WTC11 (cell line): ENCODE measurements at regions not wholly inside any gene's neighbourhood (a gene's known extent, or its start where the extent isn't known, plus 50 kb on each side); places are given as distances from the start of the nearest gene placed in this dataset.

Source experiments
- ATAC-seq: fragments of 200-7000 bp; cut with Tn5 transposase; 2 replicates; pipeline ENCODE4 v1.10.0; 2021; ENCODE audit warnings: mild to moderate bottlenecking, moderate library complexity
- CTCF ChIA-PET: fragments of 300-600 bp; sonication (Branson Sonifier 250); formaldehyde crosslinking; loops from one replicate; lab custom pipeline; 2021; ENCODE audit warnings: antibody characterized with exemption; lab: Charles Lee
- POLR2A ChIA-PET: fragments of 350-600 bp; sonication (Branson Sonifier 250); formaldehyde crosslinking; loops from one replicate; lab custom pipeline; 2021; ENCODE audit warnings: antibody characterized with exemption; lab: Charles Lee
- DNase-seq: peaks from one replicate; pipeline ENCODE4 v3.0.0; 2021; ENCODE audit warnings: low spot score
- H3K27ac Mint-ChIP-seq: 2 replicates; pipeline ENCODE4 v1.8.0; 2021; ENCODE audit warnings: mixed read lengths
- H3K27me3 Mint-ChIP-seq: 2 replicates; pipeline ENCODE4 v1.8.0; 2021; ENCODE audit warnings: low read depth, mild to moderate bottlenecking, moderate library complexity, mixed read lengths
- H3K36me3 Mint-ChIP-seq: 2 replicates; pipeline ENCODE4 v1.8.0; 2021; ENCODE audit warnings: mixed read lengths
- H3K4me1 Mint-ChIP-seq: 2 replicates; pipeline ENCODE4 v1.8.0; 2022; ENCODE audit warnings: mixed read lengths
- H3K4me3 Mint-ChIP-seq: 2 replicates; pipeline ENCODE4 v1.8.0; 2021; ENCODE audit warnings: mild to moderate bottlenecking, moderate library complexity, mixed read lengths
- H3K9me3 Mint-ChIP-seq: 2 replicates; pipeline ENCODE4 v1.8.0; 2021; ENCODE audit warnings: mixed read lengths
- ARID4B ChIP-seq: sonication (generic); formaldehyde crosslinking; IDR thresholded peaks from 2 replicates; pipeline ENCODE4 v1.8.0; 2023; ENCODE audit warnings: missing genetic modification reagents, mild to moderate bottlenecking, borderline replicate concordance
- ATF1 ChIP-seq: sonication (generic); formaldehyde crosslinking; IDR thresholded peaks from 2 replicates; pipeline ENCODE4 v1.8.1; 2023; ENCODE audit warnings: mild to moderate bottlenecking, moderate library complexity, missing genetic modification reagents
- CREM ChIP-seq: sonication (generic); formaldehyde crosslinking; IDR thresholded peaks from 2 replicates; pipeline ENCODE4 v1.8.1; 2022; ENCODE audit warnings: mild to moderate bottlenecking, missing genetic modification reagents, moderate library complexity
- ESRRA ChIP-seq: sonication (generic); formaldehyde crosslinking; IDR thresholded peaks from 2 replicates; pipeline ENCODE4 v1.8.1; 2022; ENCODE audit warnings: mild to moderate bottlenecking, missing genetic modification reagents, borderline replicate concordance
- ETV6 ChIP-seq: sonication (generic); formaldehyde crosslinking; IDR thresholded peaks from 2 replicates; pipeline ENCODE4 v1.8.1; 2022; ENCODE audit warnings: mild to moderate bottlenecking, missing genetic modification reagents
- FOXK1 ChIP-seq: sonication (generic); formaldehyde crosslinking; IDR thresholded peaks from 2 replicates; pipeline ENCODE4 v1.8.0; 2022; ENCODE audit warnings: mild to moderate bottlenecking, moderate library complexity, missing genetic modification reagents
- FOXP1 ChIP-seq: sonication (generic); formaldehyde crosslinking; IDR thresholded peaks from 2 replicates; pipeline ENCODE4 v1.8.0; 2022; ENCODE audit warnings: missing genetic modification reagents, mild to moderate bottlenecking, moderate library complexity, borderline replicate concordance
- GTF2I ChIP-seq: fragments of 250-450 bp; sonication (Bioruptor Pico); conservative IDR thresholded peaks from 2 replicates; pipeline ENCODE4 v1.4.0; 2021; ENCODE audit warnings: mild to moderate bottlenecking
- IRF1 ChIP-seq: sonication (generic); formaldehyde crosslinking; IDR thresholded peaks from 2 replicates; pipeline ENCODE4 v1.8.0; 2023; ENCODE audit warnings: missing genetic modification reagents
- KAT7 ChIP-seq: sonication (generic); formaldehyde crosslinking; IDR thresholded peaks from 2 replicates; pipeline ENCODE4 v1.8.1; 2023; ENCODE audit warnings: missing genetic modification reagents, mild to moderate bottlenecking, borderline replicate concordance
- MAX ChIP-seq: sonication (generic); formaldehyde crosslinking; IDR thresholded peaks from 2 replicates; pipeline ENCODE4 v1.8.0; 2022; ENCODE audit warnings: mild to moderate bottlenecking, missing genetic modification reagents
- NR1H2 ChIP-seq: sonication (generic); formaldehyde crosslinking; IDR thresholded peaks from 2 replicates; pipeline ENCODE4 v1.9.0; 2021; ENCODE audit warnings: mild to moderate bottlenecking, moderate library complexity, missing genetic modification reagents
- OVOL2 ChIP-seq: fragments of 250-450 bp; sonication (Bioruptor Pico); IDR thresholded peaks from 2 replicates; pipeline ENCODE4 v1.9.0; 2021; ENCODE audit warnings: mild to moderate bottlenecking, borderline replicate concordance
- PRRX2 ChIP-seq: fragments of 250-450 bp; sonication (Bioruptor Pico); IDR thresholded peaks from 2 replicates; pipeline ENCODE4 v1.8.0; 2021; ENCODE audit warnings: mild to moderate bottlenecking
- ZMAT4 ChIP-seq: fragments of 250-450 bp; sonication (Bioruptor Pico); IDR thresholded peaks from 2 replicates; pipeline ENCODE4 v1.9.0; 2021; ENCODE audit warnings: mild to moderate bottlenecking
- ZNF121 ChIP-seq: sonication (generic); formaldehyde crosslinking; IDR thresholded peaks from 2 replicates; pipeline ENCODE4 v1.8.0; 2023; ENCODE audit warnings: missing genetic modification reagents
- ZNF138 ChIP-seq: sonication (generic); formaldehyde crosslinking; conservative IDR thresholded peaks from 2 replicates; pipeline ENCODE4 v1.8.1; 2022; ENCODE audit warnings: mild to moderate bottlenecking, moderate library complexity, missing genetic modification reagents
- ZNF416 ChIP-seq: fragments of 250-450 bp; sonication (Bioruptor Pico); IDR thresholded peaks from 2 replicates; pipeline ENCODE4 v1.9.0; 2021; ENCODE audit warnings: mild to moderate bottlenecking, inconsistent platforms
- ZNF425 ChIP-seq: fragments of 250-450 bp; sonication (Bioruptor Pico); conservative IDR thresholded peaks from 2 replicates; pipeline ENCODE4 v1.9.0; 2021; ENCODE audit warnings: mild to moderate bottlenecking

GRCh38 chr11:116421529-116422185 is 351.1 kb downstream of the BUD13 start:
- peaks cover 2% of the 10 kb centered on the region; the same call in 1 of the 2 replicates for H3K27me3 Mint-ChIP-seq
- no peak for ATAC-seq
- peaks cover 11% of the 10 kb centered on the region for H3K9me3 Mint-ChIP-seq
- TF ChIP-seq ATF1 (no peak), IRF1 (no peak), OVOL2 (CRISPR knock-in tag) (no peak), ETV6 (CRISPR knock-in tag) (no peak), ZNF416 (no peak), MAX (CRISPR knock-in tag) (no peak)
- TF ChIP-seq, all 79 proteins: peak for 0
- CTCF ChIA-PET, result interaction anchor here (1.1 to 5.0 kb wide), 9 partner anchors 34 to 205 kb away, joined by 3 to 32 read pairs (median 5); no protein-coding TSS in a partner anchor
- Mint-ChIP-seq H3K4me3 (no peak overlapping the region), H3K4me1 (peaks cover 35% of the 10 kb centered on the region), H3K27ac (no peak overlapping the region), H3K36me3 (peaks cover 9% of the 10 kb centered on the region)
- no peak for DNase-seq
- POLR2A ChIA-PET, result interaction anchor here (0.6 kb wide), 1 partner anchor 26 kb away, joined by 7 read pairs; no protein-coding TSS in a partner anchor

GRCh38 chr11:116420770-116421528 is 351.8 kb downstream of the BUD13 start:
- ChIA-PET POLR2A (no interaction called here), CTCF (interaction anchor here (1.4 to 5.0 kb wide), 5 partner anchors 63 to 144 kb away, joined by 4 to 32 read pairs (median 16); no protein-coding TSS in a partner anchor)
- H3K27ac Mint-ChIP-seq, result no peak overlapping the region
- DNase-seq (no peak), ATAC-seq (no peak)
- TF ChIP-seq PRRX2 (CRISPR knock-in tag) (no peak), ZNF121 (CRISPR knock-in tag) (0 out of 2 replicates have a peak, but pooled peaks have one; percentile 25)
- peaks cover 9% of the 10 kb centered on the region for H3K36me3 Mint-ChIP-seq
- H3K4me1 Mint-ChIP-seq, result peaks cover 39% of the 10 kb centered on the region
- peaks cover 11% of the 10 kb centered on the region for H3K9me3 Mint-ChIP-seq
- no peak overlapping the region for H3K4me3 Mint-ChIP-seq
- H3K27me3 Mint-ChIP-seq, result peaks cover 2% of the 10 kb centered on the region; the same call in 1 of the 2 replicates

GRCh38 chr11:116420030-116420429 is 352.8 kb downstream of the BUD13 start:
- CTCF ChIA-PET, result interaction anchor here (4.0 kb wide), 1 partner anchor 62 kb away, joined by 32 read pairs; no protein-coding TSS in a partner anchor
- POLR2A ChIA-PET, result no interaction called here
- ATAC-seq, result no peak

More at GRCh38 chr11:116420030-116420429, 352.8 kb downstream of the BUD13 start:
- H3K9me3 Mint-ChIP-seq, result peaks cover 11% of the 10 kb centered on the region
- DNase-seq, result no peak
- H3K4me1 Mint-ChIP-seq, result peaks cover 45% of the 10 kb centered on the region
- no peak overlapping the region for H3K27ac Mint-ChIP-seq
- H3K27me3 Mint-ChIP-seq, result peaks cover 2% of the 10 kb centered on the region; the same call in 1 of the 2 replicates
- H3K36me3 Mint-ChIP-seq, result peaks cover 9% of the 10 kb centered on the region
- TF ChIP-seq ZNF138 (no peak), FOXP1 (CRISPR knock-in tag) (no peak), ESRRA (CRISPR knock-in tag) (no peak), NR1H2 (no peak), ARID4B (CRISPR knock-in tag) (no peak), KAT7 (CRISPR knock-in tag) (no peak), FOXK1 (CRISPR knock-in tag) (no peak), GTF2I (CRISPR knock-in tag) (no peak), ZNF425 (CRISPR knock-in tag) (no peak), CREM (CRISPR knock-in tag) (no peak), ZMAT4 (CRISPR knock-in tag) (no peak)
- H3K4me3 Mint-ChIP-seq, result no peak overlapping the region
